Effector memory CD8-positive, alpha-beta T cell (primary cell): ENCODE measurements at regions not wholly inside any gene's neighbourhood (a gene's known extent, or its start where the extent isn't known, plus 50 kb on each side); places are given as distances from the start of the nearest gene placed in this dataset.

Experiments
- ATAC-seq: fragments of 150-1000 bp; cut with Tn5 transposase; replicated peaks from 2 replicates; pipeline ENCODE4 v1.10.0; 2021; ENCODE audit warnings: mild to moderate bottlenecking, moderate library complexity
- DNase-seq, 3 experiments: peaks; one replicate each; pipeline ENCODE4 v3.0.0; 2021
- H3K27ac Mint-ChIP-seq, 2 donors: one replicate each; pipeline ENCODE4 v1.8.0; 2022; ENCODE audit warnings: mild to moderate bottlenecking in 2 of 2, mixed read lengths in 2 of 2, moderate library complexity in 2 of 2
- H3K27me3 Mint-ChIP-seq, 2 donors: one replicate each; pipeline ENCODE4 v1.8.0; 2022; ENCODE audit warnings: mixed read lengths in 2 of 2
- H3K36me3 Mint-ChIP-seq: one replicate; pipeline ENCODE4 v1.8.0; 2022; ENCODE audit warnings: mild to moderate bottlenecking, moderate library complexity, mixed read lengths; ENCODE audit not compliant: insufficient read depth
- H3K4me1 Mint-ChIP-seq, 2 donors: one replicate each; pipeline ENCODE4 v1.8.0; 2022; ENCODE audit warnings: low read depth in 2 of 2, mixed read lengths in 2 of 2
- H3K4me3 Mint-ChIP-seq, 2 donors: one replicate each; pipeline ENCODE4 v1.8.0; 2022; ENCODE audit warnings: mild to moderate bottlenecking in 2 of 2, mixed read lengths in 2 of 2, moderate library complexity in 2 of 2
- H3K9me3 Mint-ChIP-seq, 2 donors: one replicate each; pipeline ENCODE4 v1.8.0; 2022; ENCODE audit warnings: mixed read lengths in 2 of 2

DNA sequence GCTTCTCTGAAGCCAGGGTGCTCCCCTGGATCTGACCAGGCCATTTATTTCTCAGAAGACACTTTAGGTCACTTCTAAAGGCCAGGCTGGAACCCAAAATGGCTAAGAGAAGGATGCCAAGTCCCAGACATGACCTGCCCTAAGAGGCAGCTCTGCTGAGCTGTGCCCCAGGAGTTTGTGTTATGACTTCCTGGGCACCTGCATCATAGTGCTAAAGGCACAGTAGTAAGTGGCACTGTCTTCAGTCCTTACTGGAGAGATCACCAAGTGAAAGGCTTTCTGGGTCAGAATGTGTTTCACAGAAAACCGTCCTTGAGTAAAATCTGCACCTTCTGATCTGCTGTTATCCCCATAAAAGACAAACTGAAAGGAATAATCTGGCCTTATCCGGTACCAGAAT lies 120.2 kb downstream of the DAD1 start:
- H3K4me1 Mint-ChIP-seq = peaks cover 0 to 2% of the 10 kb centered on the region in 2 donors
- H3K4me3 Mint-ChIP-seq = peak overlapping the region in 1 of 2 donors; percentile 52
- ATAC-seq (no peak), DNase-seq (no peak)
- no peaks in the 10 kb centered on the region for H3K9me3 Mint-ChIP-seq
- no peaks in the 10 kb centered on the region for H3K27me3 Mint-ChIP-seq
- peak overlapping the region in 1 of 2 donors; percentile 46 for H3K27ac Mint-ChIP-seq
- no peaks in the 10 kb centered on the region for H3K36me3 Mint-ChIP-seq

GRCh38 chr14:22466491-22466890 lies 122.5 kb downstream of the DAD1 start:
- no peaks in the 10 kb centered on the region for H3K36me3 Mint-ChIP-seq
- no peaks in the 10 kb centered on the region for H3K27me3 Mint-ChIP-seq
- H3K4me3 Mint-ChIP-seq = no peak overlapping the region
- ATAC-seq = no peak
- DNase-seq = no peak
- H3K27ac Mint-ChIP-seq = no peak overlapping the region
- H3K9me3 Mint-ChIP-seq = no peaks in the 10 kb centered on the region
- no peaks in the 10 kb centered on the region for H3K4me1 Mint-ChIP-seq

DNA sequence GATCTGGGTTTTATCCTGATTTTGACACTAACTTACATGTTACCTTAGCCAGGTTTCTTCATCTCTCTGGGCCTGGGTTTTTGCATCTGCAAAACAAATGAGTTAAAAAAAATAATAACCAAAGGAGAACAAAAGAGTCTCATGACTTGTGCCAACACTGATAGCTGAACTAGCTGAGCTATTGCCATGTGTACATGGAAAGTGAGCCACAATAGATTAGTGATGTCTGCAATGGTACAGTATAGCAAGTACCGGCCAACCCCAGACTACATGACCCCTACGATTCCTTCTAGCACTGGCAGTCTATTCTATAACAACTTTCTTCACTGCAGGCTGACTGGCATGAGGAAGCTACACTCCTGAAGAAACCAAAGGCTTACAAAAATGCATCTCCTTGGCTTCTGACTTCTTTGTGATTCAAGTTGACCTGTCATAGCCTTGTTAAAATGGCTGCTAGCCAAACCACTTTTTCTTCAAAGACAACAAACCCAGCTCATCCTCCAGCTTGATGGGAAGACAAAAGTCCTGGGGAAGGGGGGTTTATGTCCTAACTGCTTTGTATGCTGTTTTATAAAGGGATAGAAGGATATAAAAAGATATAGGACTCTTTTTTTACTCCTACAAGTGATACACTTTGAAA lies 123.7 kb downstream of the DAD1 start:
- ATAC-seq = no peak
- Mint-ChIP-seq H3K27me3 (no peaks in the 10 kb centered on the region), H3K36me3 (no peaks in the 10 kb centered on the region), H3K4me3 (no peak overlapping the region), H3K4me1 (no peaks in the 10 kb centered on the region), H3K27ac (no peak overlapping the region), H3K9me3 (no peaks in the 10 kb centered on the region)
- no peak for DNase-seq

- no peaks in the 10 kb centered on the region for H3K4me1 Mint-ChIP-seq
- no peak for ATAC-seq
- DNase-seq = no peak
- no peak overlapping the region for H3K27ac Mint-ChIP-seq
- no peaks in the 10 kb centered on the region for H3K27me3 Mint-ChIP-seq
- no peak overlapping the region for H3K4me3 Mint-ChIP-seq
- H3K9me3 Mint-ChIP-seq = no peaks in the 10 kb centered on the region
- H3K36me3 Mint-ChIP-seq = no peaks in the 10 kb centered on the region
These were observed 124.4 kb downstream of the DAD1 start for GRCh38 chr14:22464422-22465142.

GRCh38 chr14:22463763-22464173 lies 125.3 kb downstream of the DAD1 start:
- no peaks in the 10 kb centered on the region for H3K4me1 Mint-ChIP-seq
- H3K4me3 Mint-ChIP-seq = no peak overlapping the region
- no peak overlapping the region for H3K27ac Mint-ChIP-seq

DNA sequence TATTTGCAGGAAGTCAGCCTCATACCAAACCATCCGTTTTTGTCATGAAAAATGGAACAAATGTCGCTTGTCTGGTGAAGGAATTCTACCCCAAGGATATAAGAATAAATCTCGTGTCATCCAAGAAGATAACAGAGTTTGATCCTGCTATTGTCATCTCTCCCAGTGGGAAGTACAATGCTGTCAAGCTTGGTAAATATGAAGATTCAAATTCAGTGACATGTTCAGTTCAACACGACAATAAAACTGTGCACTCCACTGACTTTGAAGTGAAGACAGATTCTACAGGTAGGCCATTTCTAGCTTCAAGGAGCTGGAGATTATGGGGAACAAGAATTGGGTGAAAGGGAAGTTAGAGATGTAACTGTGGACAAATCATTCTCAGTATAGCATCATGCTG lies 126.1 kb downstream of the DAD1 start:
- no peaks in the 10 kb centered on the region for H3K36me3 Mint-ChIP-seq

More at GRCh38 chr14:22463763-22464173, 125.3 kb downstream of the DAD1 start:
- no peaks in the 10 kb centered on the region for H3K36me3 Mint-ChIP-seq
- no peaks in the 10 kb centered on the region for H3K27me3 Mint-ChIP-seq
- no peaks in the 10 kb centered on the region for H3K9me3 Mint-ChIP-seq
- DNase-seq (no peak), ATAC-seq (no peak)

GRCh38 chr14:22460461-22461195 lies 128.4 kb downstream of the DAD1 start:
- Mint-ChIP-seq H3K36me3 (no peaks in the 10 kb centered on the region), H3K9me3 (no peaks in the 10 kb centered on the region), H3K4me3 (no peak overlapping the region), H3K4me1 (no peaks in the 10 kb centered on the region), H3K27me3 (no peaks in the 10 kb centered on the region), H3K27ac (no peak overlapping the region)
- no peak for DNase-seq
- ATAC-seq = peak; percentile 62

More for the DNA sequence above, 126.1 kb downstream of the DAD1 start:
- ATAC-seq = no peak
- no peak overlapping the region for H3K27ac Mint-ChIP-seq
- no peaks in the 10 kb centered on the region for H3K9me3 Mint-ChIP-seq
- DNase-seq = no peak
- H3K4me1 Mint-ChIP-seq = no peaks in the 10 kb centered on the region
- no peak overlapping the region for H3K4me3 Mint-ChIP-seq
- no peaks in the 10 kb centered on the region for H3K27me3 Mint-ChIP-seq

DNA sequence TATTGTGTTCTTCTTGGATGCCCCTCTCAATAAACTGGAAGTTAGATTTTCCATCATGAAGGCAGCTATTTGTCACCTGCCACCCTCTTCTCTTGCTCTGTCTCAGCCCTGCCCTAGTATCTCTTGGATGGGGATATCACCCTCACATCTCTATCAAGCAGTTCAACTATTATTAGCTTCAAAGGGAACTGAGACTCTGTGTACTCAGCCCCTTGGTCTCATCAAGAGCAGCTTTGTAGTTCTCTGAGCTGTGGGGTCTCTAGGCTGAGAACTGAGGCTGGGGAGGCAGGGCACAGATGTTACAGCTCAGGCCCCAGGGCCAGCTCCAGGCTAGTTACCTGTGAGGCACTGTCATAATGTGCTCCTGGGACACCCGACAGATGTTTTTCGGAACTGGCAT lies 130.3 kb downstream of the DAD1 start:
- Mint-ChIP-seq H3K4me1 (no peaks in the 10 kb centered on the region), H3K27ac (no peak overlapping the region), H3K4me3 (no peak overlapping the region), H3K27me3 (no peaks in the 10 kb centered on the region), H3K36me3 (peaks cover 2% of the 10 kb centered on the region), H3K9me3 (no peaks in the 10 kb centered on the region)
- no peak for ATAC-seq
- DNase-seq = no peak

DNA sequence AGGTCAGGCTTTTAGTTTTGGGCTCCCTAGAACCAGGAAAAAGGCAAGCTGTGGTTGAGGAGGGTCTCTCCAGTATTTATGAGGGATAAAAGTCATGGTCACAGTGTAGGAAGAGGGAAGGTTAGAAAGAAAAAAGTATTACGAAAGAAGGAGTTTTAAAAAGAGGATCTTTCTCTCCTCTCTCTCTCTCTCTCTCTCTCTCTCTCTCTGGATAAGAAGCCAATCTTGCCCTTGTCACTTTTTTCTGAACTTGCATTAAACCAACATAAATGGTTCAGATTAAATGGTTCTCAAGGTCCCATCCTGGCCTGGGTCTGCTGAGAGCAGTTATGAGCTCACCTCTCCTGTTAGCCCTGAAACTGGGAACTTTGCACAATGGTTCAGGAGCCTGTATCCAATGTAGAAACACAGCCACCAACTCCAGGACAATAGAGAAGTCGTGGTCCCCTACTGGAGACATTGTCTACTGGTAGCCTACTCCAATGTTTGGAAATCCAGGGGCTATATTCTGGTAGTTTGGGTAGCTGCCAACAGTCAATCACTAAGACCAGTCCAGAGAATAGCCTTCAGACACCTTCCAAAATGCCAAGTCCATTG lies 131.9 kb downstream of the DAD1 start:
- ATAC-seq = no peak
- no peaks in the 10 kb centered on the region for H3K4me1 Mint-ChIP-seq
- no peaks in the 10 kb centered on the region for H3K9me3 Mint-ChIP-seq
- no peak for DNase-seq
- peaks cover 2% of the 10 kb centered on the region for H3K36me3 Mint-ChIP-seq
- H3K27ac Mint-ChIP-seq = no peak overlapping the region
- H3K27me3 Mint-ChIP-seq = no peaks in the 10 kb centered on the region
- no peak overlapping the region for H3K4me3 Mint-ChIP-seq

DNA sequence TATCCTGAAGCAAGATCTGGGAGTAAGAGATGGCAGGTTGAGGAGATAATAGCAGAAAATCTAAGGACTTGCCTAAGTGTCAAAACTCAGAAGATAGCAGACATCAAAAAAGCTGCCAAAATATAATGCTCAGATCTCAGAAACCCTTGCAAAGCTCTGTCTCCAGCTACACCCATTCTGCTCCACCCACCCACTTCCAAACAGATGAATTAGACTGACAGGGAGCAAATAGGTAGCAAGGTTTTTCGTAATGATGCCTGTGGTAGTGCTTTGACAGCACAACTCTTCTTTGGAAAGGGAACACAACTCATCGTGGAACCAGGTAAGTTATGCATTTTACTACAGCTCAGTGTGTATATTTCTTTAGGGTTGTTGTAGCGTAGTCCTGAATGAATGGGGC lies 132.6 kb downstream of the DAD1 start:
- ATAC-seq = no peak
- Mint-ChIP-seq H3K36me3 (peaks cover 2% of the 10 kb centered on the region), H3K4me1 (no peaks in the 10 kb centered on the region)

GRCh38 chr14:22452330-22452729 lies 136.7 kb downstream of the DAD1 start:
- H3K27ac Mint-ChIP-seq = peak overlapping the region in 1 of 2 donors; percentile 29
- H3K36me3 Mint-ChIP-seq = peaks cover 2% of the 10 kb centered on the region
- H3K27me3 Mint-ChIP-seq = no peaks in the 10 kb centered on the region
- DNase-seq (no peak), ATAC-seq (no peak)
- H3K9me3 Mint-ChIP-seq = no peaks in the 10 kb centered on the region
- peak overlapping the region in 1 of 2 donors; percentile 61 for H3K4me3 Mint-ChIP-seq
- no peaks in the 10 kb centered on the region for H3K4me1 Mint-ChIP-seq

More for the DNA sequence above, 132.6 kb downstream of the DAD1 start:
- Mint-ChIP-seq H3K27ac (no peak overlapping the region), H3K9me3 (no peaks in the 10 kb centered on the region), H3K4me3 (no peak overlapping the region), H3K27me3 (no peaks in the 10 kb centered on the region)
- no peak for DNase-seq

- Mint-ChIP-seq H3K9me3 (no peaks in the 10 kb centered on the region), H3K27me3 (no peaks in the 10 kb centered on the region), H3K4me3 (no peak overlapping the region), H3K36me3 (peaks cover 2% of the 10 kb centered on the region), H3K4me1 (no peaks in the 10 kb centered on the region), H3K27ac (no peak overlapping the region)
- DNase-seq (no peak), ATAC-seq (no peak)
These were observed 138.8 kb downstream of the DAD1 start for GRCh38 chr14:22450266-22450665.

DNA sequence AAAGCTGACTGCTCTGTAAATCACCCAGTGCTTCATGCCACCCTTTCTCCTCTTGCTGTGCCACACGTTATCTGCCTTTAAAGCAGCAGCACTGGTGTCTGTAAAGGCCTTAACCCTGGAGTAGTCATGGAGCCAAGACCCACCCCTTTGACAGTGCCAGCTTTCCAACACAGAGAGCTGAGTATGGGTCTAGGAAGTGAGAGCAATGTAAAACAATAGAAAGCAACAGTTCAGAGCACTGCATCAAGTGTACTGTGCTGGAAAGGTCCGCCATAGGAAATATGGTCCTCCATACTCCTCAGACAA lies 139.5 kb downstream of the DAD1 start:
- ATAC-seq (no peak), DNase-seq (no peak)
- Mint-ChIP-seq H3K27me3 (no peaks in the 10 kb centered on the region), H3K36me3 (peaks cover 2% of the 10 kb centered on the region), H3K9me3 (no peaks in the 10 kb centered on the region), H3K4me1 (no peaks in the 10 kb centered on the region), H3K27ac (no peak overlapping the region), H3K4me3 (no peak overlapping the region)
